HCT116 (cell line): ENCODE measurements at regions not wholly inside any gene's neighbourhood (a gene's known extent, or its start where the extent isn't known, plus 50 kb on each side); places are given as distances from the start of the nearest gene placed in this dataset.

ENCODE experiments used
- ATAC-seq: fragments of 200-7000 bp; cut with Tn5 transposase; 2 replicates; pipeline ENCODE4 v1.9.1; 2020; ENCODE audit warnings: mild to moderate bottlenecking, moderate library complexity
- BruUV-seq: library from RNA; stranded (reverse); fragments of 400-500 nt; replicated peaks from 2 replicates; lab custom pipeline; 2021; lab: Mats Ljungman, UMichigan
- CTCF ChIA-PET: fragments of 300-600 bp; sonication (Branson Sonifier 250); formaldehyde crosslinking; loops from one replicate; lab custom pipeline; 2021; ENCODE audit warnings: antibody characterized with exemption; lab: Charles Lee
- POLR2A ChIA-PET: fragments of 300-600, 350-600 bp; sonication (Branson Sonifier 250); formaldehyde crosslinking; loops from one replicate; lab custom pipeline; 2021; ENCODE audit warnings: antibody characterized with exemption; lab: Charles Lee
- RAD21 ChIA-PET, 2 experiments: fragments of 300-600 bp; sonication (Branson Sonifier 250); formaldehyde crosslinking; loops; one replicate each; lab custom pipeline; 2023; ENCODE audit warnings: low total read pairs in 2 of 2; ENCODE audit not compliant: uncharacterized antibody in 2 of 2, unreplicated experiment in 2 of 2, low non-redundant PET in 1 of 2; lab: Charles Lee
- DNase-seq: peaks from one replicate; pipeline ENCODE4 v3.0.0-alpha.2; 2010; ENCODE audit warnings: low read depth, low spot score
- H2AFZ ChIP-seq: fragments of 200-600 bp; shearing (Covaris generic), sonication (generic); 2 replicates; pipeline ENCODE4 v1.6.1; 2017; ENCODE audit warnings: low read depth, mixed run types, mixed read lengths, antibody characterized with exemption, low read length; ENCODE audit not compliant: poor library complexity, severe bottlenecking
- H3K27ac ChIP-seq: 2 replicates; pipeline ENCODE4 v1.5.1; 2012; ENCODE audit warnings: low read depth, low read length
- H3K27me3 ChIP-seq: fragments of 200-600 bp; sonication (generic); 2 replicates; pipeline ENCODE4 v1.6.1; 2016; ENCODE audit warnings: mixed run types, low read length, mixed read lengths; ENCODE audit not compliant: insufficient read depth
- H3K36me3 ChIP-seq, 2 experiments: fragments of 200-500 bp in 1 of 2; fragments of 200-600 bp in 1 of 2; sonication (Bioruptor generic) in 1 of 2; sonication (generic) in 1 of 2; 2 replicates each; pipeline versions ENCODE4 v1.5.1 to v1.6.1; 2014 to 2016; ENCODE audit warnings: low read length in 2 of 2, inconsistent platforms in 1 of 2, mixed read lengths in 1 of 2, mixed run types in 1 of 2; ENCODE audit not compliant: insufficient read depth in 2 of 2, control insufficient read depth in 1 of 2
- H3K4me1 ChIP-seq, 2 experiments: fragments of 200-600 bp in 1 of 2; sonication (generic) in 1 of 2; 2 replicates each; pipeline versions ENCODE4 v1.5.1 to v1.6.1; 2012 to 2017; ENCODE audit warnings: low read length in 2 of 2, inconsistent platforms in 1 of 2, mild to moderate bottlenecking in 1 of 2, mixed read lengths in 1 of 2, mixed run types in 1 of 2, moderate library complexity in 1 of 2; ENCODE audit not compliant: insufficient read depth in 2 of 2, control insufficient read depth in 1 of 2
- H3K4me2 ChIP-seq: fragments of 200-600 bp; sonication (generic); 2 replicates; pipeline ENCODE4 v1.6.1; 2017; ENCODE audit warnings: mixed run types, low read length, mixed read lengths
- H3K4me3 ChIP-seq, 2 experiments: fragments of 200-600 bp in 1 of 2; sonication (generic) in 1 of 2; replicated peaks in 1 of 2; 2 replicates each; pipeline ENCODE4 v1.5.1; 2011 to 2016; ENCODE audit warnings: low read length in 2 of 2, control low read depth in 1 of 2, low read depth in 1 of 2, mild to moderate bottlenecking in 1 of 2, mixed read lengths in 1 of 2, mixed run types in 1 of 2
- H3K79me2 ChIP-seq: fragments of 200-600 bp; sonication (generic); 2 replicates; pipeline ENCODE4 v1.6.1; 2017; ENCODE audit warnings: mild to moderate bottlenecking, mixed run types, low read length, moderate library complexity, mixed read lengths; ENCODE audit not compliant: insufficient read depth
- H3K9ac ChIP-seq: fragments of 200-600 bp; sonication (generic); 2 replicates; pipeline ENCODE4 v1.6.1; 2016; ENCODE audit warnings: low read length, mixed read lengths
- H3K9me2 ChIP-seq: fragments of 200-600 bp; sonication (generic), shearing (Covaris generic); 2 replicates; pipeline ENCODE4 v1.6.1; 2017; ENCODE audit warnings: mixed run types, mild to moderate bottlenecking, moderate library complexity; ENCODE audit not compliant: insufficient read depth
- H3K9me3 ChIP-seq, 2 experiments: fragments of 200-500 bp in 1 of 2; fragments of 200-600 bp in 1 of 2; sonication (Bioruptor generic) in 1 of 2; sonication (generic) in 1 of 2; 2 replicates each; pipeline ENCODE4 v1.6.1; 2014 to 2017; ENCODE audit warnings: low read length in 2 of 2, mixed read lengths in 2 of 2, inconsistent platforms in 1 of 2, low read depth in 1 of 2, mild to moderate bottlenecking in 1 of 2, mixed run types in 1 of 2, moderate library complexity in 1 of 2; ENCODE audit not compliant: control insufficient read depth in 1 of 2, insufficient read depth in 1 of 2
- H4K20me1 ChIP-seq: fragments of 200-600 bp; sonication (generic), shearing (Covaris generic); 2 replicates; pipeline ENCODE4 v1.6.1; 2017; ENCODE audit warnings: mixed run types, mild to moderate bottlenecking, moderate library complexity; ENCODE audit not compliant: insufficient read depth
- CBX3 ChIP-seq: IDR thresholded peaks from 2 replicates; pipeline ENCODE4 v1.6.1; 2012; ENCODE audit warnings: low read depth
- ELF1 ChIP-seq: IDR thresholded peaks from 2 replicates; pipeline ENCODE4 v1.6.1; 2012; ENCODE audit warnings: low read depth, borderline replicate concordance
- EZH2 ChIP-seq: fragments of 200-600 bp; sonication (generic); IDR thresholded peaks from 2 replicates; pipeline ENCODE4 v1.6.1; 2017; ENCODE audit warnings: antibody characterized with exemption, mixed run types
- EZH2phosphoT487 ChIP-seq: fragments of 200-600 bp; IDR thresholded peaks from 2 replicates; pipeline ENCODE4 v1.6.1; 2018; ENCODE audit warnings: antibody characterized with exemption, borderline replicate concordance
- FOSL1 ChIP-seq: IDR thresholded peaks from 2 replicates; pipeline ENCODE4 v1.6.1; 2012; ENCODE audit warnings: low read depth
- POLR2AphosphoS5 ChIP-seq: IDR thresholded peaks from 2 replicates; pipeline ENCODE4 v1.6.1; 2011; ENCODE audit warnings: mild to moderate bottlenecking, low read depth, low read length, moderate library complexity
- SIN3A ChIP-seq: IDR thresholded peaks from 2 replicates; pipeline ENCODE4 v1.6.1; 2012; ENCODE audit warnings: low read depth
- SP1 ChIP-seq: IDR thresholded peaks from 2 replicates; pipeline ENCODE4 v1.6.1; 2012; ENCODE audit warnings: low read depth
- SRF ChIP-seq: IDR thresholded peaks from 2 replicates; pipeline ENCODE4 v1.6.1; 2012; ENCODE audit warnings: low read depth
- TCF7L2 ChIP-seq: IDR thresholded peaks from 2 replicates; pipeline ENCODE4 v1.7.0; 2011; ENCODE audit warnings: borderline replicate concordance, inconsistent platforms; ENCODE audit not compliant: insufficient read depth, insufficient read length; ENCODE audit errors: extremely low read depth
- ZFX ChIP-seq: fragments of 450-650 bp; IDR thresholded peaks from 2 replicates; pipeline ENCODE4 v1.6.1; 2017
- ZNF274 ChIP-seq: fragments of 200-500 bp; sonication (Bioruptor generic); IDR thresholded peaks from 2 replicates; pipeline ENCODE4 v1.6.1; 2014; ENCODE audit warnings: mild to moderate bottlenecking, low read depth, low read length, inconsistent platforms
- intact Hi-C: fragments of 100-400 bp; cut with micrococcal nuclease; formaldehyde crosslinking; loops from 2 replicates; pipeline ENCODE4 v1.10.0; 2022
- TF ChIP-seq, protein P1 (sequence below): IDR thresholded peaks from 2 replicates; pipeline ENCODE4 v1.6.1; 2012; ENCODE audit warnings: low read depth

DNA sequence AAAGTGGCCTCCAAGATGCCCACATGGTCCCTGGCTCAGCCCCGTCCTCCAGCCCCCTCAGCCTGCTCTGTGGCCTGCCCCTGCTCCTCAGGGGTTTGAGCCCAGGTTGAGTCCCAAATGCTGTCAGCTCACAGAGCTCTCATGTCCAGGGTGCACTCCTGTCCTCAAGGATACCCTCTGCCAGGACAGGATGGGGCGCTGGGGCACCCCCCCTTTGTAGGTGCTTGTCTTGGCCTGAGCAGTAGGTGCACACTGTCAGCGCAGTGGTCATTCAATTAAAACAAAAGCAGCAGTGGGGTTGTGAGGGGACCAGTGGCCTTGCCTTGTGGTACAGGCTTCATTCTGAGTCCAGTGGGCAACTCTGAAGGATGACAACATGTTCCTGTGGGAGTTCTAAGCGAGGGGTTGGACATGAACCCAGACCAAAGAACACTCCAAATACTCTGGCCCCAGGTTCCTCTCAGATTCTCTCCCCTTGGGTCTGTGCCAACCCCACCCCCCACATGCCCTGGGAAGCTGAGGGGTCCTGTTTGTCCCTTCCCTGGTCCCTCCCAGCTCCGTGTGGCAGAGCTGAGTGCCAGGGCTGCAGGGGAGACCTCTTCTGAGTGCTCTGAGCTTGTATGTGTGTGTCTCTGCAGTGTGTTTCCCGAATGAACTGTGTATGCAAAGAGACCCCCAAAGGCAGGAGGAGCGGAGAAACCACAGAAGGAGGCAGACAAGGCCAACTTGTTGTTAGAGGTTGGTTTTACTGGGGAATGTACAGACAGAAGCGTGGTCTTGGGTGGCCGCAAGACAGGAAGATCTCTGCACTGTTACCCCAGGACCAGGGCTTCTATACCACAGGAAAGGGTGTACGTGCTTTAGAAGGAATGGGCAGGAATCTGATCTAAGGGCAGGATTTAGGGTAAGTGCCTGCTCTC is 155.6 kb upstream of the HS6ST1 start:
- RAD21 ChIA-PET = no interaction called here
- Histone ChIP-seq H3K9ac (no peak overlapping the region), H3K79me2 (no peaks in the 10 kb centered on the region), H2AFZ (no peak overlapping the region), H4K20me1 (no peaks in the 10 kb centered on the region), H3K27ac (no peak overlapping the region), H3K4me3 (no peak overlapping the region), H3K36me3 (no peaks in the 10 kb centered on the region), H3K4me1 (no peaks in the 10 kb centered on the region), H3K9me2 (no peaks in the 10 kb centered on the region), H3K9me3 (peaks cover 7 to 10% of the 10 kb centered on the region in 2 experiments; a peak in 1 of 4 replicates), H3K4me2 (no peak overlapping the region), H3K27me3 (peaks cover 3% of the 10 kb centered on the region; the same call in 1 of the 2 replicates)
- intact Hi-C loops = no loop called here
- POLR2A ChIA-PET = no interaction called here
- no TSS peak for BruUV-seq
- ATAC-seq (no peak), DNase-seq (no peak)
- TF ChIP-seq POLR2AphosphoS5 = no peak
- no peak for TF ChIP-seq EZH2
- no peak for TF ChIP-seq FOSL1
- no peak for TF ChIP-seq EZH2phosphoT487
- no peak for TF ChIP-seq SP1
- CTCF ChIA-PET = no interaction called here

DNA sequence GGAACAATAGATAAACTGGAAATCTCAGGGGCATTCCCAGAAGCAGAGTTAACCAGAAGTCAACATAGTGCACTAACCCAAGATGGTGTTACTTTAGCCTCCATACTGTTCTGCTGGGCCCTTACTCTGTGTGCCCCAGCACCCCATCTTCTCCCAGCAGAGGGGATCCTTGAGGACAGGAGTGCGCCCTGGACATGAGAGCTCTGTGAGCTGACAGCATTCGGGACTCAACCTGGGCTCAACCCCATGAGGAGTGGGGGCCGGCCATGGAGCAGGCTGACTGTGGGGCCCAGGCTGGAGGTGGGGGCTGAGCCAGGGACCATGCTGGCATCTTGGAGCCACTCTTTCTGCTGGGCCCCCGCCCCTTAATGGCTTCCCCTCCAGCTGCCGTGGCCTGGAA is 156.3 kb upstream of the HS6ST1 start:
- no TSS peak for BruUV-seq
- H3K36me3 ChIP-seq = no peaks in the 10 kb centered on the region
- no peaks in the 10 kb centered on the region for H3K4me1 ChIP-seq
- ChIA-PET CTCF (no interaction called here), RAD21 (no interaction called here), POLR2A (no interaction called here)
- ATAC-seq (no peak), DNase-seq (no peak)
- H3K27me3 ChIP-seq = peaks cover 3% of the 10 kb centered on the region; the same call in 1 of the 2 replicates
- H3K79me2 ChIP-seq = no peaks in the 10 kb centered on the region
- TF ChIP-seq CBX3 (no peak), FOSL1 (no peak), ZFX (no peak), TCF7L2 (no peak), ZNF274 (no peak), SIN3A (no peak), EZH2phosphoT487 (no peak), SP1 (no peak), ELF1 (no peak), SRF (no peak), EZH2 (no peak)
- TF ChIP-seq, protein P1, sequence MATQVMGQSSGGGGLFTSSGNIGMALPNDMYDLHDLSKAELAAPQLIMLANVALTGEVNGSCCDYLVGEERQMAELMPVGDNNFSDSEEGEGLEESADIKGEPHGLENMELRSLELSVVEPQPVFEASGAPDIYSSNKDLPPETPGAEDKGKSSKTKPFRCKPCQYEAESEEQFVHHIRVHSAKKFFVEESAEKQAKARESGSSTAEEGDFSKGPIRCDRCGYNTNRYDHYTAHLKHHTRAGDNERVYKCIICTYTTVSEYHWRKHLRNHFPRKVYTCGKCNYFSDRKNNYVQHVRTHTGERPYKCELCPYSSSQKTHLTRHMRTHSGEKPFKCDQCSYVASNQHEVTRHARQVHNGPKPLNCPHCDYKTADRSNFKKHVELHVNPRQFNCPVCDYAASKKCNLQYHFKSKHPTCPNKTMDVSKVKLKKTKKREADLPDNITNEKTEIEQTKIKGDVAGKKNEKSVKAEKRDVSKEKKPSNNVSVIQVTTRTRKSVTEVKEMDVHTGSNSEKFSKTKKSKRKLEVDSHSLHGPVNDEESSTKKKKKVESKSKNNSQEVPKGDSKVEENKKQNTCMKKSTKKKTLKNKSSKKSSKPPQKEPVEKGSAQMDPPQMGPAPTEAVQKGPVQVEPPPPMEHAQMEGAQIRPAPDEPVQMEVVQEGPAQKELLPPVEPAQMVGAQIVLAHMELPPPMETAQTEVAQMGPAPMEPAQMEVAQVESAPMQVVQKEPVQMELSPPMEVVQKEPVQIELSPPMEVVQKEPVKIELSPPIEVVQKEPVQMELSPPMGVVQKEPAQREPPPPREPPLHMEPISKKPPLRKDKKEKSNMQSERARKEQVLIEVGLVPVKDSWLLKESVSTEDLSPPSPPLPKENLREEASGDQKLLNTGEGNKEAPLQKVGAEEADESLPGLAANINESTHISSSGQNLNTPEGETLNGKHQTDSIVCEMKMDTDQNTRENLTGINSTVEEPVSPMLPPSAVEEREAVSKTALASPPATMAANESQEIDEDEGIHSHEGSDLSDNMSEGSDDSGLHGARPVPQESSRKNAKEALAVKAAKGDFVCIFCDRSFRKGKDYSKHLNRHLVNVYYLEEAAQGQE = no peak
- peaks cover under 1 to 5% of the 10 kb centered on the region in 2 experiments; a peak in 1 of 4 replicates for H3K9me3 ChIP-seq
- no peak overlapping the region for H2AFZ ChIP-seq
- no peak overlapping the region for H3K4me2 ChIP-seq
- H3K27ac ChIP-seq = no peak overlapping the region
- no peaks in the 10 kb centered on the region for H4K20me1 ChIP-seq
- no peak overlapping the region for H3K4me3 ChIP-seq
- H3K9me2 ChIP-seq = no peaks in the 10 kb centered on the region
- intact Hi-C loops = no loop called here
- H3K9ac ChIP-seq = no peak overlapping the region
